Caco-2 (cell line): ENCODE measurements at regions not wholly inside any gene's neighbourhood (a gene's known extent, or its start where the extent isn't known, plus 50 kb on each side); places are given as distances from the start of the nearest gene placed in this dataset.

ENCODE experiments used
- BruUV-seq: library from RNA; stranded (reverse); fragments of 400-500 nt; replicated peaks from 2 replicates; lab custom pipeline; 2021; lab: Mats Ljungman, UMichigan
- CTCF ChIA-PET: fragments of 300-600 bp; sonication (Branson Sonifier 250); formaldehyde crosslinking; loops from one replicate; lab custom pipeline; 2022; ENCODE audit warnings: antibody characterized with exemption; lab: Charles Lee
- POLR2A ChIA-PET: fragments of 300-600 bp; sonication (Branson Sonifier 250); formaldehyde crosslinking; loops from one replicate; lab custom pipeline; 2022; ENCODE audit warnings: antibody characterized with exemption; lab: Charles Lee
- DNase-seq, 2 experiments: peaks; one replicate each; pipeline versions ENCODE4 v3.0.0 to v3.0.0-alpha.2; 2020 to 2022
- H3K27me3 ChIP-seq: replicated peaks from 2 replicates; pipeline ENCODE4 v1.6.0; 2011; ENCODE audit warnings: low read length; ENCODE audit not compliant: control insufficient read depth, insufficient read depth
- H3K36me3 ChIP-seq: 2 replicates; pipeline ENCODE4 v1.5.1; 2011; ENCODE audit warnings: low read length; ENCODE audit not compliant: control insufficient read depth, insufficient read depth
- H3K4me1 ChIP-seq: fragments of 250-450 bp; sonication (Bioruptor Pico); 2 replicates; pipeline ENCODE4 v1.5.1; 2020; ENCODE audit warnings: mild to moderate bottlenecking
- H3K4me3 ChIP-seq: 2 replicates; pipeline ENCODE4 v1.5.1; 2011; ENCODE audit warnings: low read depth, mild to moderate bottlenecking, control low read depth, low read length
- H3K9me3 ChIP-seq: fragments of 250-450 bp; sonication (Bioruptor Pico); 2 replicates; pipeline ENCODE4 v1.5.1; 2020; ENCODE audit warnings: mild to moderate bottlenecking, moderate library complexity
- H3K27ac Mint-ChIP-seq: one replicate; pipeline ENCODE4 v1.8.0; 2022; ENCODE audit warnings: mixed read lengths; ENCODE audit not compliant: unreplicated experiment
- H3K27me3 Mint-ChIP-seq: one replicate; pipeline ENCODE4 v1.8.0; 2022; ENCODE audit warnings: mixed read lengths; ENCODE audit not compliant: insufficient read depth, unreplicated experiment
- H3K36me3 Mint-ChIP-seq: one replicate; pipeline ENCODE4 v1.8.0; 2022; ENCODE audit warnings: mild to moderate bottlenecking, mixed read lengths; ENCODE audit not compliant: insufficient read depth, unreplicated experiment
- H3K4me1 Mint-ChIP-seq: one replicate; pipeline ENCODE4 v1.8.0; 2022; ENCODE audit warnings: low read depth, mixed read lengths; ENCODE audit not compliant: unreplicated experiment
- H3K4me3 Mint-ChIP-seq: one replicate; pipeline ENCODE4 v1.8.0; 2022; ENCODE audit warnings: mild to moderate bottlenecking, moderate library complexity, mixed read lengths; ENCODE audit not compliant: unreplicated experiment
- H3K9me3 Mint-ChIP-seq: one replicate; pipeline ENCODE4 v1.8.0; 2022; ENCODE audit warnings: mixed read lengths; ENCODE audit not compliant: unreplicated experiment
- CTCF ChIP-seq, 2 experiments: fragments of 200-600 bp in 1 of 2; IDR thresholded peaks; 1 replicate in 1 of 2; 2 replicates in 1 of 2; pipeline versions ENCODE4 v1.5.1 to v1.8.0; 2011 to 2022; ENCODE audit warnings: antibody characterized with exemption in 1 of 2, control low read depth in 1 of 2, inconsistent platforms in 1 of 2, low read depth in 1 of 2, low read length in 1 of 2, mild to moderate bottlenecking in 1 of 2, moderate library complexity in 1 of 2; ENCODE audit not compliant: insufficient read depth in 1 of 2, severe bottlenecking in 1 of 2, unreplicated experiment in 1 of 2
- intact Hi-C: fragments of 100-400 bp; cut with micrococcal nuclease; formaldehyde crosslinking; loops from one replicate; pipeline ENCODE4 v1.10.0; 2022; ENCODE audit not compliant: unreplicated experiment

GRCh38 chr11:109480251-109480650 lies 58.3 kb downstream of the C11orf87 start:
- no peaks in the 10 kb centered on the region for H3K27me3 ChIP-seq
- Mint-ChIP-seq H3K4me3 (no peak overlapping the region), H3K36me3 (no peaks in the 10 kb centered on the region), H3K27ac (no peak overlapping the region), H3K27me3 (no peaks in the 10 kb centered on the region), H3K4me1 (no peaks in the 10 kb centered on the region), H3K9me3 (no peaks in the 10 kb centered on the region)
- ChIA-PET POLR2A (no interaction called here), CTCF (no interaction called here)
- H3K4me1 ChIP-seq = no peaks in the 10 kb centered on the region
- no peaks in the 10 kb centered on the region for H3K36me3 ChIP-seq
- intact Hi-C loops = no loop called here
- H3K4me3 ChIP-seq = no peak overlapping the region
- no peaks in the 10 kb centered on the region for H3K9me3 ChIP-seq
- no peak for TF ChIP-seq CTCF (IDR thresholded peaks at IDR 0.05; ENCODE audit: insufficient read depth in 1 of 2, low read depth in 1 of 2, low read length in 1 of 2, severe bottlenecking in 1 of 2, unreplicated experiment in 1 of 2)
- no TSS peak for BruUV-seq
- no peak for DNase-seq

DNA sequence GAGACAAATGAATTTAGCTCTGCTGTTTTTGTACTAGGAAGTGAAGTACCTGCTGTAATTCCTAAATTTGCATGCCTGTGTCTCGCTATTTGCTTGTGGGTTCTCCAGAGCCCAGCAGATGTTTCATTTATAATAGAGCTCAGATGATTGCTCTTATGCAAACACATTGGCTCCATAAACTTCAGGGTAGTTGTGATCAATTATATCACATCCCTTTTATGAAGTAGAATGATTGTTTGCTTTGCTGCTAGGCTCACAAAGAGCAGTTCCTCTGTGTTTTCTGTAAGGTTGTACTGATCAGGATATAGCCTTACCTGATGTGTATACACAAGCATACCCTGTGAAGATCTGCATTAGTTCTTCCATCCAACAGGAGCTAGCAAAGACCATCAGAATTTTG lies 64.1 kb downstream of the C11orf87 start:
- no peaks in the 10 kb centered on the region for H3K9me3 Mint-ChIP-seq
- no peaks in the 10 kb centered on the region for H3K36me3 Mint-ChIP-seq
- BruUV-seq = no TSS peak
- Histone ChIP-seq H3K27me3 (no peaks in the 10 kb centered on the region), H3K36me3 (no peaks in the 10 kb centered on the region), H3K4me1 (no peaks in the 10 kb centered on the region), H3K4me3 (no peak overlapping the region), H3K9me3 (no peaks in the 10 kb centered on the region)
- peaks cover 9% of the 10 kb centered on the region for H3K27me3 Mint-ChIP-seq
- no peaks in the 10 kb centered on the region for H3K4me1 Mint-ChIP-seq
- no peak for TF ChIP-seq CTCF (IDR thresholded peaks at IDR 0.05; ENCODE audit: insufficient read depth in 1 of 2, low read depth in 1 of 2, low read length in 1 of 2, severe bottlenecking in 1 of 2, unreplicated experiment in 1 of 2)
- H3K27ac Mint-ChIP-seq = no peak overlapping the region
- CTCF ChIA-PET = no interaction called here
- POLR2A ChIA-PET = no interaction called here
- no peak for DNase-seq
- intact Hi-C loops = no loop called here
- H3K4me3 Mint-ChIP-seq = no peak overlapping the region

DNA sequence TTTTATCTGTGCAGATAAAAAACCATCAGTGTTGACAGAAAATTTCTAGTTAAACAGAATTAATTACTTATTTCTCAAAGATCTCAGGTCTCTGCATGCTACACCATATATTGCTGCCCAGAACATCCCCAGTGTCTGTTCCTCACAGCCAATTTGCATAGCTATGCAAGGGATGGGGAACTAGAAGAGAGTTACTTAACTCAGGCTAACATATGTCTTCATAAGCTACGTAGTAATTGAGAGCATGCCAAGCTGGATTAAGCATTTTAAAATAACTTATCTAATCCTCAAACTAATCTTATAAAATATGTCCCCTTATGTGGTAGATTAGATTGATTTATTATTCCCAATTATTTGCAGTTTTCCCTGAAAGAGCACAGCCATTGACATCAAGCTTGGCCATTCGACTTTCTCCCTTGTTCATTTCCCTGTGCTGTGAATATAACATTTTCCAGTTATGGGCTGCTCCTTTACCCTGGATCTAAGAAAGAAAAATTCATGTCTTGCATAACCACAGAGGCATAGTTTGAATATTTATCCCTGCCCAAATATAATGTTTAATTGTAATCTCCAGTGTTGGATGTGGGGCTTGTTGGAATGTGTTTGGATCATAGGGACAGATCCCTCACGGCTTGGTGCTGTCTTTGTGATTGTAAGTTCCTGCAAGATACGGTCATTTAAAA lies 69.1 kb downstream of the C11orf87 start:
- no peak overlapping the region for H3K4me3 Mint-ChIP-seq
- DNase-seq = no peak
- CTCF ChIA-PET = no interaction called here
- no TSS peak for BruUV-seq
- H3K4me1 ChIP-seq = no peaks in the 10 kb centered on the region
- no peaks in the 10 kb centered on the region for H3K36me3 ChIP-seq
- no peak overlapping the region for H3K4me3 ChIP-seq
- H3K9me3 Mint-ChIP-seq = no peaks in the 10 kb centered on the region
- H3K4me1 Mint-ChIP-seq = no peaks in the 10 kb centered on the region
- POLR2A ChIA-PET = no interaction called here
- TF ChIP-seq CTCF (IDR thresholded peaks at IDR 0.05; ENCODE audit: insufficient read depth in 1 of 2, low read depth in 1 of 2, low read length in 1 of 2, severe bottlenecking in 1 of 2, unreplicated experiment in 1 of 2) = no peak
- no peak overlapping the region for H3K27ac Mint-ChIP-seq
- no peaks in the 10 kb centered on the region for H3K27me3 ChIP-seq
- intact Hi-C loops = no loop called here
- H3K9me3 ChIP-seq = no peaks in the 10 kb centered on the region
- H3K27me3 Mint-ChIP-seq = peaks cover 9% of the 10 kb centered on the region
- H3K36me3 Mint-ChIP-seq = no peaks in the 10 kb centered on the region
